ENCODE measurements at regions not wholly inside any gene's neighbourhood (a gene's known extent, or its start where the extent isn't known, plus 50 kb on each side); places are given as distances from the start of the nearest gene placed in this dataset.

DNA sequence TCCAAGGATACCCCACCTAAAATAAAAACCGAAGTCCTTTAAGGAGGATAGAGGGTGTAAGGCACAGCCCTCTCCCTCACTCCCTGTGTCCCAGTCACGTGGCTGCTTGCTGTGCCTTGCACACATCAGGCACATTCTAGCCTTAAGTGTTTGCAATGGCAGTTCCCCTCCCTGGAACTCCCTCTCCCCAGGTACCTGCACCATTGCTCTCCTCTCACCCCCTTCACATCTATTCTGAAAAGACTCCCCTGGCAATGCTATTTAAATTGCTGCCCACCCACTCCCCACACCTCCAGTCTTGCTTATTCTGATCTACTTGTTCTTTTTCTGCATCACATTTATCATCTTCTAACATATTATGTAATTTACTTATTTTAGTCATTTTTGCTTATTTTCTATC lies 91.6 kb upstream of the LNX1 start:
- DNase-seq: no peak

DNA sequence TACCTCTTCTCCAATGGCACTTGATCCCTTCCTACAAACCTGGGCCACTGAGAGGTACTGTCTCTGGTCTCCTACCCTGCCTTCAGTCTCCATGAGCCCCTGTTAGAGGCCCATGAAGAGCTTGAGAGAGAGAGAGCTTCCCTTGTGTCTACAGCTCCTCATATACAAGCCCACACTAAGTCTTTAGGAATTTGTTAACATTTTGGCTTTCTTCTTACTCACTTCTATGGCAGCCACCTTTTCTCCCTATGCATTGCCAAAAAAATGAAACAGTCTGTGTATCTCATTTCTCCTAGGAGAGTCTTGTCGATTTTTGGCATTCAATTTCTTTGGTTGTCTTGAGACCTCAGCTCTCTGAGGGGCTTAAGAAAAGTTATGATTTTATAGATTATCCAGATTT lies 90.9 kb upstream of the LNX1 start:
- no peak for DNase-seq

DNA sequence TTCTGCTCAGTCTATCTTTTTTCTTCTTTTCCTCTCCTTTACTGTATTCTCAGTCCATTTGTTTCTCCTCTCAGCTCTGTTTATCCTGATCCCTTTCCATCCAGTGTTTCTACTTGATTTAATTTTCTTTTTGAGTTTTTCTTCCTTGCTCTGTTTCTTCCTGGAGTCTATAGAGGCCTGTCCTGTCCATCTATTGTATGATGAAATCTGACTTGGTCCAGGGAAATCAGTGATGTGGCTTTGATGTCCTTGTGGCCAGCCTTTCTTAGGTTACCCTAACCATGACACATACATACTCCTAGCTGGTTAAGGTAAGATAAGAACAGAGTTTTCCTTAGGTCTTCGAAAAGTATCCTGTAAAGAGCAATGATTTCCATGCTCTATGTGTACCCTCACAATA lies 89.3 kb upstream of the LNX1 start:
- DNase-seq: no peak

DNA sequence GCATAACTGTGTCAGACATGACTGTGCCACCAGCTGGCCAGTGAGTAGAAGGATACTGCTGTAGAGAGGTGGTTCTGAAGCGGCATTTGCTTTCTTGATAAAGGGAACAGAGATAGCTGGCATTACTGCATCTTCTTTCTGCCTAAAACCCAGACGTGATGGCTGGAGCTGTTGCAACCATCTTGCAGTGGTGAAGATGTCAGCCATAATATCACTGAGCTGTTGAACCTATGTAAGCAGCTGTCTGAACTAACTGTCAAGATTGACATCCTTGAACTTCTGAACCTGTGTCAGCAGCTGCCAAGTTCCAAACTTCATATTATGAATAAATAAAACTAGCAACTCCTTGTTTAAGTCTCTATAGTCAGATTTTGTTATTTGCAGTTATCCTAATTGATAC lies 88.9 kb upstream of the LNX1 start:
- DNase-seq: no peak

DNA sequence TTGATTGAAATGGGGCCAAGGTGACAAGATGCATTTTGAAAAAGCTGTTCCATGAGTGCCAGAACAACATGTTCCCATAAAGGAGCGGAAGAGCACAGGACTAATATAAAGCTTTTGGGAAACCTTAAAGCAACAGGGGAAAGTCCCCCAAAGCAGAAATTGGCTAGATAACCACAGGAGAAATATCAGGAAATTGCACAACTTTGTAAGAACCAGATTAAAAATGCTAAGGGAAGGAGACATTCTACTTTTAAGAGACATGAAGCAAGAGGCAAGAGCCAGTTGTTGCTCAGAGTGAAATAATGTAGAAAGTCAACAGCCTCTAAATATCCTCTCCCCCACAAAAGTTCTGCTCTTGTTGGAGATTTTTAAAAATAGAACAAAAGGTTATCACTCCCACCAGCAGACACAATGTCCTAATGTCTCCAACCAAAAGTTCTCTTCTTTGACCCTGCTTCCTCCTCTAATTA lies 85.2 kb upstream of the LNX1 start:
- DNase-seq: no peak

DNA sequence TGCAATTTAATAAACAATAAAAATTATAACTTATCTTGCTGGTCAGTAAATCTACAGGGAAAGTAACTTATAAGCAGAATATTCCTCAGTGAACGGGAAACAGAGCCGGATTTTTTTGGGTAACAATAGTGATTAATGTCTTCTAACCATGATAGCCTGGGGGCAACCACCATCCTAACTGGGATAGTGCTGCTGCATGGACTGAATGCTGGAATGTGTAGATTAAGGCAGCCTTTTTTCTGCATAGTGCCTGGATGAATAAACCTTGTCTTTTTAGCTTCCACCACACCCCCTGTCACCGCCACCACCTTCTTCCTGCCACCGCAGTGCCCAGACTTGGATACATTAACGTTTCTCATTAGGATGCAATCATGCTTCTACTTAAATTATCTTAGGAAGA lies 83.6 kb upstream of the LNX1 start:
- no peak for DNase-seq

DNA sequence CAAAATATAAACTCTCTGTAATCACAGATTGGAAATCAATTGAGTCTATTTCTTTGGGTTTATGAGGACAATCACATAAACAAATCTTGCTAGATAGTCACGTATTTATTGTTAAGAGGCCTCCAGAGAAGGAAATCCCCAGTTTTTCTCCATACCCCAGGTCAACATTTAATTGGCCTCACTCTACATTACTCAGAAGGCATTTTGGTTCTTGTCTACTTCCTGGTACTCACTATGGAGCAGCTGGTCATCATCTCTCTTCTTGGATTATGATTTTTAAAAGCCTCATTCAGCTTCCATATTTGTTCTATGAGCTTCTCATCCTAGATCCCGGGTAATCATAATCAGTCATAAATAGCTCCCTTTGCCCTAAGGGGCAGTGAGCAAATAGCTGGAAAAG lies 81.6 kb upstream of the LNX1 start:
- DNase-seq: no peak

DNA sequence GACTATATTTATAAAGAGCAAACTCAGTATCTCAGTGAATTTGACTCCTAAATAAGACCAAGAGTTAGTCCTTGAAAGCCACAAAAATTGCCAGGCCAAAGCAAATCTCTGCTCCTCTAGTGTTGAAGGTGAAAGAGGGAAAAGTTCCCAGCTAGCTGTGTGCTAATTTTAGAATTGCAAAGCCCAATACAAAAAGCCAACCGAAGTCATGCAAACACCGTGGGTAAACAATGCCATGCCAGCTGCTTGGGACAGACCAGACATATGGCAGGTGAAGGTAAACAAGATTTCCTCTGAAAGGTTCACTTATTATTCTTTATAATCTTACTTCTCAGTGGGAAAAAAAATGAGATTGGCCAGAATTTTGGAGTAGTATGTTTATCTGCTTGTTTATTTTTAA lies 80.5 kb upstream of the LNX1 start:
- DNase-seq: no peak

DNA sequence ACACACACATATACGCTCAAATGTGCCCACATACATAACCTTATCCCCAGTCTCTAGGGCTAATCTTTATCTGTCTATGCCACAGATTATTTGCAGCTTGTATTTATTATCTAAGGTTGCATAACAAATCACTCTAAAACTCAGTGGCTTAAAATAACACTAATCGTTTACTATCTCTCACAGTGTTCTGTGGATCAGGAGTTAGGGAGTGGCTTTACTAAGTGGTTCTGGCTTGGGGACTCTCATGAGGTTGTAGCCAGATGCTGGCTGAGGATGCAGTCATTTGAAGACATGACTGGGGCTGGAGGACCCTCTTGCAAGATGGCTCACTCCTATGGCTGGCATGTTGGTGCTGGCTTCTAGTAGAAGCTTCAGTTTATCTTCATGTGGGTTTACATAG lies 68.5 kb upstream of the LNX1 start:
- DNase-seq: no peak

DNA sequence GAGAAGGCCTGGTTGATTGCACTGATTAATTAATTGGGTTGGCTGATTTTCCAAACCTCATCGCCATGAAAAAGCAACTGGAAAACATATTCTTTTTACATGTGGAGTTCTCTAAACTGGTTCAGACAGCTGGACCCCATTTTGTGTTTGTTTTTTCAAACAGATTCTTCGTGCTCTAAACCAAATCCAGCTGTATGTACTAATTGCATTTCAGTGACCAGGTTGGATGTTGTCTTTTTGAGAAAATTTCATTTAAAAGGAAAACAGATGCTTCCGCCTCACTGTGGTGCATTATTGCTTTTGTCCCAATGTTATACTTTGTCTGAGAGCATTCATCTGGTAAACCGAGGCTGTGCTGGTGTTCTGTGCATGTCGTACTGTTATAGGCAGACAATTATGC lies 67.8 kb upstream of the LNX1 start:
- no peak for DNase-seq

DNA sequence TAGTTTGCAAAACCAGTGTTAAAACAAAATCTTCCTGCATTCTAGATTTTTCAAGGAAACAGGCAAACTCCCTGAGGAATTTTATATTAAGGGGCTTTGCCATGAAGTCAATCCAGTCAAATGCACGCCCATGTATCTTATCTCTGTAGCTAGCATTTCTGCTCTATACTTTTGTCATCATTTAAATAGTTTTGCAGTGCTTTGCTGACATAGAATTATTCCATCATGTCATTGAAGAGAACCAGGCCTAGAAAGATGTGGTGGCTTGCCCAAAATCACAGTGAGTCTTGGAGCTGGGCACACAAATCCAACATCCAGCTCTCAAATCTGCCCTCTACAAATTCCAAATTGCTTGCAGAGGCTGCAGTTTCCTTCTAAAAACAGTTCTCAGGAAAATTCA lies 66.7 kb upstream of the LNX1 start:
- DNase-seq: no peak

DNA sequence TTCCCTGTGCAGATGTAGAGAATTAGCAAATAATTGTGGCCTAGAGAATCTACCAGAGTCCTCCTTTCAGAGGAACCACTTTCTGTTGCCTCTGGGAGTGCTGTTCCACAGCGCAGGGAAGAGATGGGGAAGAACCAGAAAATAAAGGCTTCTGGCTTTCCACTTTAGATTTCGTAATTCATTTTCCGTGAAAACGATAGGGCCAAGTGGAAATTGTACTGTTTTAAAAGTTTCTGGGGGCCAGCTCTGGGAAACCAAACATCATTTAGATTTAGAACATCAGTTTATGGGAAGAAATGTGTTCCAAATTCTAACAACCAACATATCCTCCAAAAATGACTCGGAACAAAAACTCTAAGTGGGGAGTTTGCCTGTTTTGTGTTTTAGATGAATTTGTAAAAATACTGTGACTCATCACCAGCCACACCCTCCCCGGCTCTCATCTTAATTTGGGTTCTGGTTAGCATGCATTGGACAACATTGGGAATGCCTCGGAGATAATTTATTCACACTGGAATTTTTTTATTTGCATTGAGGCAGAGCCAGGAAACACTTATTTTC lies 65.2 kb upstream of the LNX1 start:
- no peak for DNase-seq

DNA sequence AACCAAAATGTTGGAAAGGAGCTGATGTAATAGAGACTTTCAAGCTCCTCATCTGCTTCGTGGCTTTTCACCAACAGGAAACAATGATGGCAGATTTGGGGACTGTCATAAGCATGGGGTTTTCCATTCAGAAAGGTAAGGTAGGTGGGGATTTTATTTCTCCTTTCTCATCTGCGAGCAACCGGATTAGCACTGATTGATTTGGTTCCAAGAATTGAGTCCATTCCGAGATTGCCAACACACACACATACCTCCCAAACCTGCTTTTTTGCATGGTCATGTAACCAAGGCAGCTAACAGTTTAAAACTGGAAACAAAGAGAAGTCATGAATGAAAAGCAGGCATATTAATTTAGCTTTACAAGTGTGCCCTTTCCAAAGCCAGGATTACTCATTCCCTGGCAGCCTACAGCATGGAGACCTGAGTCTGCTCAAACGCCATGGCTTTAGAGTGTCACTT lies 63.0 kb upstream of the LNX1 start:
- no peak for DNase-seq

DNA sequence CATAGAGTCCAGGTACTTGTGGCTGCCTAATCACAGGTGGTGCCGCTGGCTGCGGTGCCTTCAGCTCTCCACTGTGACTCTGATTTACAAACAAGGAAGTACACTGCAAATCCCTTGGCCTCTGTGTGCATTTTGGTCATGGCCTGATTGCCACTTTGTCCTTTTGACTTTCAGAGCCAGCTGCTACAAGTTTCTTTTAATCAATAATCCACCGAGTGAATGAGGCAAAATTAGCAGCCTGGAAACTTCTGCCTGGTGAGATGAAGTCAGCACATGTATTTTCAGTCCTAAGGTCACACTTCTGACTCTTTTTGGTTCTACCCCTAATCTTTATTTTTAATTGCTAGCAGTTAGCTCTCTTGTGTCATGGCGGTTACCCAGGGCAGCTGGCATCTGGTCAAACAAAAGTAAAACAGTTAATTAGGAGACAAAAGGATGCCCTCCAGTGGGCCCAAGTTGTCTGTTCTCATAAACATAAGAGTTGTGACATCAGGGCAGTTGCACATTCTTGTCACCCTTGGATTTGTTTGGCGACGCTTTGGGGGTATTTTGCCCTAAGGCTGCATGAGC lies 62.3 kb upstream of the LNX1 start:
- no peak for DNase-seq

DNA sequence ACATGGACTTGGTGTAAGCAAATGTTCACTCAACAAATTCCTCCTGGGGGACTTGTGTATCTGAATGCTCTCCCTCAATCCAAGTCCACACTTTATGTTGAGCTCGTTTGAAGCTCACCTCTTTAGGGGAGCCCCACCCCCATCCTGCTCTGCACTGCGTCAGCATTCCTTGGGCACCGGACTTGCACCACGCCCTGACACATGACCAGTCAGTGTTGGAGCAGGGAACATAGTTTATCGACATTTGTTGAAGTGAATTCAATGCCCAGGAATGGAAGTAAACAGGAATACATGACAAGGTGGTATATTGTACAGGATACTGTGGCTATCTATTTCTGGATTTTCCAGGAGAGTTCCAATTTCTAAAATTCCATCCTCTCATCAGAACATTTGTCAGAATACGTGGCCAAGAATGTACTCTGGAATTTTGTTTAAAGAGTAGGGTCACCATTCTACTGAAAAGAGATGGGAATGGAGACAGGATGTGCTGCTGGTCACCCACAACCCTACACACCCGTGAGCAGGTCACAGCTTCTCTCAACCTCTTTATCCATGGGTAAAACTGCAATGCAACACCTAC lies 60.0 kb upstream of the LNX1 start:
- no peak for DNase-seq

DNA sequence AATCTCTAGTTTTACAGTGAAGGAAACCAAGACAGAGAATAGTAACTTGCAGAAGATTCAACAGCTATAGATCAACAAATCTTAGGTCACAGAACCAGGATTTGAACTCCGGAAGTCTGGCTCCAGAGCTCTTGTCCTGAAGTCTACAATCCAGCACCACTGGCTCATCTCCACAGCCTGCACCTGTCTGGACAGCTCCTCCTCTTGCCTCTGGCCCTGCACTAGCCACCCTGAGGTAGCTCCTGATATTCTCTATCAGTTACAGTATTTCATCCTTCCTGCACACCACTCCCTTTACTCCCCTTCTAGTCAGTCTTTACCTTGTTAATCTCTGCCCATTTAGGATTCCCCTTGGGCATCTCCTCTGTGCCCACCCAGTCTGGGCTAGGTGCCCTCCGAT lies 58.1 kb upstream of the LNX1 start:
- no peak for DNase-seq

DNA sequence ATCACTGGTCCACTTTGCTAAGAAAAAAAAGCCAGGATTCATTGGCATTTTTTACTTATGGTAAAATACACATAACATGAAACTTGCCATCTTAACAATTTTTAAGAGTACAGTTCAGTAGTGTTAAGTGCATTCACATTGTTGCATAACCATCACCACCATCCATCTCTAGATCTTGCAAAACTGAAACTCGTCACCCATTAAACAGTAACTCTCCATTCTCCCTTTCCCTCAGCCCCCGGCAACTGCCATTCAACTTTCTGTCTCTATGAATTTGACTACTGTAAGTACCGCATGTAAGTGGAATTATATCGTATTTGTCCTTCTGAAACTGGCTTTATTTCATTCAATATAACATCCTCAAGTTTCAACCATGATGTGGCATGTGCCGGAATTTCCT lies 56.3 kb upstream of the LNX1 start:
- DNase-seq: no peak

DNA sequence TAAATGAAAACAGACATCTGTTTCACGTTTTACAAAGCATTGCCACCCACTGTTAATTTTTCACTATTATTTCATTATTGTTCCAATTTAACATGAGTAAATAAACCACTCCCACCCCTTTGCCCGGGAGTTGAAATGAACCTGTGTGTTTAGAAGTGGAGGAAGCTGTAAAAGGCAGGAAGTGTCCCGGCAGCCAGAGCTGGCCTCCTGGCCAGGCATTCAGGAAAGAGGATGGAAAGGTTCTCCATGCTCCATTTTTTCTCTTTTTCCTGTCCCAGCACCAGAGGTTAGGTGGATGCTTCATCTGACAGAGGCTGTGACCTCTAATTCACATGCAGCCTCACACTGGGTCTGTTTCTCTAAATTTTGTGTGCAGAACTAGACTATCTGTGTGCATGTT lies 55.5 kb upstream of the LNX1 start:
- DNase-seq: no peak

DNA sequence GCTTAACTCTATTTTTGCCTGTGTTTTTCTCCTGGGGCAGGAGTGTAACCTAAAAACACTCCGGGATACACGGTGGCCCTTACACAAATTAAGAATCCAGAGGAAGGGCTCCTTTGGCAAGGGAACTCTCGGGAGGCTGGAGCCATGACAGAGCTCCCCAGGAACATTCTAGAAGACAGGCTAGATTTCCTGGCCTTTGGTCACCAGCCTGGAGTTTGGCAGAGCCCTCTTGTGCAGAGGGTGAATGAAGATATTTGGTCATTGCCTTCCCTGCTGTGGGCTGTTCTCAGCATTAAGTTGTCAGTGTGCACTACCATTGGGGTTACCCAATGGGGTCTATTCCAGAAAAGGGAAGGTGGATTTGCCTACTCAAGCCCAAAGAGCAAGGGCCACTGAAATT lies 53.8 kb upstream of the LNX1 start:
- DNase-seq: no peak

DNA sequence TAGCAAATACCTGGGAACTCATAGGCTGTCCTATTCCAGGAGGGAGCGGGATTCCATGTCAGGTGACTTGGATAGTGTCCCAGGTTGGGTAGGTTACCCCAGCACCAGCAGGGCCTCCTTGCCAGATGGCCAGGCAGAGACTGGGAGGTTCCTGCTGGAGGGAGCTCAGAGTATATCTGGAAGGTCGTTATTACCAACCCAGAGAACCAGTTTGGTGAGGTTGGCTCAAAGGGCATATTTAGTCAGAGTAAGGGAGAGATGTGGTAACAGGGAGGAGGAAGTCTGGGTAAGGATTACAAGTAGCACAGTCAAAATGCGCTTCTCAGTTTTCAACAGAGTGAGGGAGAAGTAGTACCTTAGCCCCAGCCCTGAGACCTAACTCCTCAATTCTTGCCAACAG lies 53.3 kb upstream of the LNX1 start:
- no peak for DNase-seq

Data from left hindlimb (tissue), 1 donor.